A673 (cell line): ENCODE measurements at regions not wholly inside any gene's neighbourhood (a gene's known extent, or its start where the extent isn't known, plus 50 kb on each side); places are given as distances from the start of the nearest gene placed in this dataset.

Experiments
- CTCF ChIP-seq: fragments of 300-800, 200-600 bp; sonication (generic); conservative IDR thresholded peaks from 2 replicates; pipeline ENCODE4 v1.5.1; 2017; ENCODE audit warnings: low read depth, mild to moderate bottlenecking, antibody characterized with exemption, low read length, moderate library complexity, mixed read lengths
- EZH2 ChIP-seq: fragments of 200-600 bp; sonication (generic); IDR thresholded peaks from 2 replicates; pipeline ENCODE4 v1.6.1; 2017; ENCODE audit warnings: borderline replicate concordance, low read depth, mild to moderate bottlenecking, mixed read lengths, antibody characterized with exemption, low read length; ENCODE audit not compliant: poor library complexity, severe bottlenecking

GRCh38 chr17:79285973-79286372 lies 211.3 kb downstream of the ENGASE start:
- no peak for TF ChIP-seq CTCF
- no peak for TF ChIP-seq EZH2
